Mammary epithelial cell (primary cell): ENCODE measurements at regions not wholly inside any gene's neighbourhood (a gene's known extent, or its start where the extent isn't known, plus 50 kb on each side); places are given as distances from the start of the nearest gene placed in this dataset.

Experiments used
- EZH2 ChIP-seq: IDR thresholded peaks from 2 replicates; pipeline ENCODE4 v1.6.1; 2012; ENCODE audit warnings: low read length, inconsistent platforms, borderline replicate concordance
- TF ChIP-seq, protein P1 (sequence below), 2 donors: IDR thresholded peaks in 1 of 2; conservative IDR thresholded peaks in 1 of 2; 2 replicates each; pipeline ENCODE4 v1.5.1; 2011 to 2012; ENCODE audit warnings: inconsistent platforms in 2 of 2, low read length in 2 of 2, mild to moderate bottlenecking in 2 of 2, control low read depth in 1 of 2, low read depth in 1 of 2; ENCODE audit not compliant: insufficient read depth in 1 of 2; ENCODE audit errors: extremely low read depth in 1 of 2

- TF ChIP-seq, protein P1, sequence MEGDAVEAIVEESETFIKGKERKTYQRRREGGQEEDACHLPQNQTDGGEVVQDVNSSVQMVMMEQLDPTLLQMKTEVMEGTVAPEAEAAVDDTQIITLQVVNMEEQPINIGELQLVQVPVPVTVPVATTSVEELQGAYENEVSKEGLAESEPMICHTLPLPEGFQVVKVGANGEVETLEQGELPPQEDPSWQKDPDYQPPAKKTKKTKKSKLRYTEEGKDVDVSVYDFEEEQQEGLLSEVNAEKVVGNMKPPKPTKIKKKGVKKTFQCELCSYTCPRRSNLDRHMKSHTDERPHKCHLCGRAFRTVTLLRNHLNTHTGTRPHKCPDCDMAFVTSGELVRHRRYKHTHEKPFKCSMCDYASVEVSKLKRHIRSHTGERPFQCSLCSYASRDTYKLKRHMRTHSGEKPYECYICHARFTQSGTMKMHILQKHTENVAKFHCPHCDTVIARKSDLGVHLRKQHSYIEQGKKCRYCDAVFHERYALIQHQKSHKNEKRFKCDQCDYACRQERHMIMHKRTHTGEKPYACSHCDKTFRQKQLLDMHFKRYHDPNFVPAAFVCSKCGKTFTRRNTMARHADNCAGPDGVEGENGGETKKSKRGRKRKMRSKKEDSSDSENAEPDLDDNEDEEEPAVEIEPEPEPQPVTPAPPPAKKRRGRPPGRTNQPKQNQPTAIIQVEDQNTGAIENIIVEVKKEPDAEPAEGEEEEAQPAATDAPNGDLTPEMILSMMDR (conservative IDR thresholded peaks at IDR 0.05 in 1 of 2, IDR thresholded peaks at IDR 0.05 in 1 of 2; ENCODE audit: extremely low read depth in 1 of 2, insufficient read depth in 1 of 2, low read depth in 1 of 2, low read length in 2 of 2) = no peak
- TF ChIP-seq EZH2 = no peak
Measured at GRCh38 chr22:48993655-48994054, 834.0 kb downstream of the BRD1 start.
